Neutrophil (primary cell): ENCODE measurements at regions not wholly inside any gene's neighbourhood (a gene's known extent, or its start where the extent isn't known, plus 50 kb on each side); places are given as distances from the start of the nearest gene placed in this dataset.

Source experiments
- H3K27ac ChIP-seq: fragments of 200-600 bp; sonication (generic); 2 replicates; pipeline ENCODE4 v1.5.1; 2016; ENCODE audit warnings: mild to moderate bottlenecking, moderate library complexity
- H3K27me3 ChIP-seq: fragments of 200-600 bp; sonication (generic); 2 replicates; pipeline ENCODE4 v1.6.0; 2016; ENCODE audit warnings: mild to moderate bottlenecking
- H3K36me3 ChIP-seq: fragments of 200-600 bp; sonication (generic); 2 replicates; pipeline ENCODE4 v1.5.1; 2017
- H3K4me1 ChIP-seq, 2 experiments: fragments of 200-600 bp in 1 of 2; sonication (generic) in 1 of 2; 1 replicate in 1 of 2; 2 replicates in 1 of 2; pipeline versions ENCODE4 v1.5.1 to v1.6.1; 2013 to 2016; ENCODE audit warnings: low read depth in 1 of 2, low read length in 1 of 2, mild to moderate bottlenecking in 1 of 2, moderate library complexity in 1 of 2; ENCODE audit not compliant: control insufficient read depth in 1 of 2, insufficient read depth in 1 of 2
- H3K4me3 ChIP-seq, 2 experiments: fragments of 200-600 bp in 1 of 2; sonication (generic) in 1 of 2; 1 replicate in 1 of 2; 2 replicates in 1 of 2; pipeline ENCODE4 v1.5.1; 2013 to 2016; ENCODE audit warnings: low read depth in 1 of 2, low read length in 1 of 2, mild to moderate bottlenecking in 1 of 2, moderate library complexity in 1 of 2
- H3K9me3 ChIP-seq: fragments of 200-600 bp; sonication (generic); 2 replicates; pipeline ENCODE4 v1.5.1; 2016
- CTCF ChIP-seq: fragments of 200-600 bp; sonication (generic); IDR thresholded peaks from 2 replicates; pipeline ENCODE4 v1.5.1; 2016; ENCODE audit warnings: antibody characterized with exemption

DNA sequence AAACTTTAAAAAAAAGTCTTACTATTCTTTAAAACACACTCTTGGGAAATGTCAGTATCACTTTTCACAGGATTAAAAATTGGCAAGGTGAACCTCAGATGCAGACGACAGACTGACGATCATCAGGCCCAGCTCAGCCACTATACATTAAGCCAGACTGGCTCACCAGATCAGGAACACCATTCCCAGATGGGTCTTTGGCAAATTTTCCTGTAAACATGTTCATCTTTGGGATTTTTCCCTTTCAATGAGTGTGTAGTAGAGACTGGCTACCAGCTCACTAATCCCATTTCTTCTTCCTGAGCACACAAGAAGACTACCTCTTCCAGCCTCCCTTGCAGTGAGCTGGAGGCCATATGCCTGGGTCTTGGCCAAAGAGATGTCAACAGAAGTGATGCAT is 142.7 kb upstream of the CHST15 start:
- Histone ChIP-seq H3K4me3 (no peak overlapping the region), H3K9me3 (no peaks in the 10 kb centered on the region), H3K36me3 (no peaks in the 10 kb centered on the region), H3K27ac (no peak overlapping the region), H3K27me3 (peaks cover 4% of the 10 kb centered on the region), H3K4me1 (no peaks in the 10 kb centered on the region)
- no peak for TF ChIP-seq CTCF

DNA sequence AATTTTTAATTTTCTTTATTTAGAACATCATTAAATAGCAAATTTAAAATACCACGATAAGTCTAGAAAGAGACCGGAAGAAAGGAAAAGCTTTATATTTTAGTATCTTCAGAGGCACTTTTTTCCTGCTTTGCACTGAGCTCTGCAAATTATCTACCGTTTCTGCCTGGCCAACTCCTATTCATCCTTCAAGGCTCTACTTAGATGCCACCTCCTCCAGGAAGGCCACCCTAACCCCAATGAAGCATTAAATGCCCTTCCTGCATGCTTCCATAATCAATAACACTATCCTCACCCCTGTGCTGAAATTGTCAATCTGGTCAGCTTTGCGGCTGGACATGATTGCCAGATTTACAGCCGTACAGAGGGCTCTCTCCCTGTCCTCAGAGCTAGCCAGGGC is 141.8 kb upstream of the CHST15 start:
- no peaks in the 10 kb centered on the region for H3K9me3 ChIP-seq
- no peak overlapping the region for H3K4me3 ChIP-seq
- H3K27ac ChIP-seq = no peak overlapping the region
- peaks cover 4% of the 10 kb centered on the region for H3K27me3 ChIP-seq
- H3K36me3 ChIP-seq = no peaks in the 10 kb centered on the region
- no peak for TF ChIP-seq CTCF
- no peaks in the 10 kb centered on the region for H3K4me1 ChIP-seq

GRCh38 chr10:124233546-124234138 is 140.2 kb upstream of the CHST15 start:
- H3K4me1 ChIP-seq = no peaks in the 10 kb centered on the region
- no peak for TF ChIP-seq CTCF
- no peak overlapping the region for H3K27ac ChIP-seq
- no peaks in the 10 kb centered on the region for H3K36me3 ChIP-seq
- peaks cover 4% of the 10 kb centered on the region for H3K27me3 ChIP-seq
- no peak overlapping the region for H3K4me3 ChIP-seq
- no peaks in the 10 kb centered on the region for H3K9me3 ChIP-seq

DNA sequence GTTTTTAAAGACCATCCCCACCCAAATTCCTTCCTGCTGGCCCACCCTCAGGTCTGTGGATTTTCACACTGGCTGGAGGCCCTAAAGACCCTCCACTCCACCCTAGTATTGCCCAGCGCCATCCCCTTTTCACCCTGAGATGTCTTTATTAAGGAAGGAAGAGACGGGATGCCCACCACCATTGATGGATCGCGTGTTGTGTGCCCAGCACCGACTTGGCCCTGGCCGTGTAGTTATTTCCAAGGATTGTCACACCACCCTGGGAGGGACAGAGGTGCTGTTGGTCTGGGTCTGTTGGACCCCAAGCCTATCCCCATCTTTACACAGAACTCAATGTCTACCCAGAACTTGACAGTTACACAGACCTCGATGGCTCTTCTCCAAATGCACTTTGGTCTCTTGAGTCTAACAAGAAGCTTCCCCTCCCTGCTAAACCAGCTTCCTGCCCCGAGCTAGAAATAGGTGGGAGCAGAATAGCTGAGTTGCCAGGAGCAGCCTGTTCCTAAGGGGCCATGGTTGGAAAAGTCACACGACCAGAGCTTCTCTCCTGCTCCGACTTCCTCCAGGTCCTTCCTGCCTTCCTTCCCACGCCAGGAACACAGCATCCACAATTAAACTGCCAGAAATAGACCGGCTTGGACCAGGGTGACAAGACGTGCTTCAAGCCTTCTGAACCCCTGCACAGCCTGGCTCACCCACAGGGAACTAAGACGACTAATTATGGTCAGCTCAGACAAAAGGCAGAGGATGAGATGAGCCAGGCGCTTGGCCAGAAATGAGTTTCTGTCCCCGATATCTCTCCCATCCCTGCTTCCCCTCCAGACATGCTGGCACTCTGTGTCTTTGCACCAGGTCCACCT is 139.5 kb upstream of the CHST15 start:
- H3K27ac ChIP-seq = no peak overlapping the region
- no peaks in the 10 kb centered on the region for H3K4me1 ChIP-seq
- H3K4me3 ChIP-seq = no peak overlapping the region
- no peak for TF ChIP-seq CTCF
- peaks cover 4% of the 10 kb centered on the region for H3K27me3 ChIP-seq
- H3K36me3 ChIP-seq = no peaks in the 10 kb centered on the region
- H3K9me3 ChIP-seq = no peaks in the 10 kb centered on the region

DNA sequence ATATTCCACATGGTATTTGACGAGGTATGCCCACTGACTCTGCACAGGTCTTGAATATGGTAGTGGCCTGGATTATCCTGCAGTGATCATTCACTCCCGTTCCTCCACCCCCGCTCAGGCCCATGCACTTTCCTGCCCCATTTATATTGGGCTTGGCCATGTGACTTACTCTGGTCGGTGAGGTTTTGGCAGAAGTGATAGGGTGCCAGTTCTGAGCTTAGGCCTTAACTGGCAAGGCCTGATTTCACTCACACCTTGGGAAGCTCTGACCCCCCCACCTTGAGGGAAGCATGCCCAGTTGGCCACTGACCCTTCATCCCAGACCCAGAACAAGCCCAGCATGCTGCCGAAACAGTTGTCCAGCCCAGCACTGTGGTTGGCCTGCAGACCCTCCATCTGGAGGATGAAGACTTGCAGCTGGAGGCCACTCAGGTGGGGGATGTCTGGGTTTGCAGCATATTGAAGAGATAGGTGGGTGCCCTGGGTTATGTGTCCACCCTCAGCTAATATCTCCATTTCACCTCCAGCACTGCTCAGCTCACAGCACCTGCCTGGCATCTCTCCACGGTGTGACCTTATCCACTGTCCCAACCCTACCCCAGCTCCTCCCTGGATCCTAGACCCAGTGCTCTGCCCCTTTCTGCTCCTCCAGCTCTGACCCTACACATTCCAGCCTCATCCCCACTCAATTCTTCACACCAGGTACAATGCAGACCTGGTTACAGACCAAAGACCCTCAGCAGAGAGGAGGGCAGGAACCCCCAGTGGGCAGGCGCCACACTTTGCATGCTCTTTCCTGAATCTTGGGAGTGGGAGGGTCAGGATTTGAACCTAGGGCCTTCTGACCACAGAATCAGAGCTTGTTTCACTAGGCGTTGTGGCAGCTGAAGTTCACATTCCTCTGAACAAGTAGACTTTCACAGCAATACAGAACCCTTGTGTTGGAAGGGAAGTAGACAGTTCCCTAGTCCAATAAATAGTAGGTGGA is 138.1 kb upstream of the CHST15 start:
- H3K27me3 ChIP-seq = peaks cover 4% of the 10 kb centered on the region
- no peak overlapping the region for H3K27ac ChIP-seq
- H3K4me3 ChIP-seq = no peak overlapping the region
- H3K9me3 ChIP-seq = no peaks in the 10 kb centered on the region
- H3K4me1 ChIP-seq = no peaks in the 10 kb centered on the region
- no peaks in the 10 kb centered on the region for H3K36me3 ChIP-seq
- TF ChIP-seq CTCF = no peak
